ENCODE measurements at regions not wholly inside any gene's neighbourhood (a gene's known extent, or its start where the extent isn't known, plus 50 kb on each side); places are given as distances from the start of the nearest gene placed in this dataset.

GRCh38 chr7:21054427-21055112, 267.9 kb upstream of the SP8 start:
- peaks cover 6% of the 10 kb centered on the region; the same call in 1 of the 2 replicates for H3K36me3 ChIP-seq (ENCODE audit: low read depth, low read length)
- no peaks in the 10 kb centered on the region for H3K9me2 ChIP-seq (replicated peaks; ENCODE audit: low read length)
- no peak overlapping the region for H3K27ac ChIP-seq (ENCODE audit: low read length)
- no peak overlapping the region for H2AFZ ChIP-seq (ENCODE audit: low read length)
- H3K79me2 ChIP-seq (ENCODE audit: low read length) = no peaks in the 10 kb centered on the region
- POLR2A ChIA-PET (ENCODE audit: unreplicated experiment) = no interaction called here
- no peak overlapping the region for H3K9ac ChIP-seq (ENCODE audit: low read length)
- ATAC-seq (no peak), DNase-seq (peak; percentile 19)
- no peaks in the 10 kb centered on the region for H4K20me1 ChIP-seq (ENCODE audit: low read length)
- no TSS peak for BruUV-seq (replicated peaks)
- H3F3A ChIP-seq (ENCODE audit: low read length, unreplicated experiment) = no peaks in the 10 kb centered on the region
- no peaks in the 10 kb centered on the region for H3K4me1 ChIP-seq (ENCODE audit: insufficient read depth, low read length)
- no peak overlapping the region for H3K4me3 ChIP-seq (ENCODE audit: low read length)
- no peak overlapping the region for H3K4me2 ChIP-seq (ENCODE audit: low read length)
- TF ChIP-seq EZH2phosphoT487 (IDR thresholded peaks at IDR 0.05; ENCODE audit: borderline replicate concordance, low read length) (no peak), CTCF (conservative IDR thresholded peaks at IDR 0.05; ENCODE audit: low read depth, low read length) (no peak), EZH2 (IDR thresholded peaks at IDR 0.05; ENCODE audit: low read length, unreplicated experiment) (no peak)
- peaks cover 8% of the 10 kb centered on the region for H3K9me3 ChIP-seq (ENCODE audit: low read length)
- no peaks in the 10 kb centered on the region for H3K27me3 ChIP-seq (ENCODE audit: low read length)
- intact Hi-C loops (cut with micrococcal nuclease) = no loop called here
- CTCF ChIA-PET = no interaction called here

DNA sequence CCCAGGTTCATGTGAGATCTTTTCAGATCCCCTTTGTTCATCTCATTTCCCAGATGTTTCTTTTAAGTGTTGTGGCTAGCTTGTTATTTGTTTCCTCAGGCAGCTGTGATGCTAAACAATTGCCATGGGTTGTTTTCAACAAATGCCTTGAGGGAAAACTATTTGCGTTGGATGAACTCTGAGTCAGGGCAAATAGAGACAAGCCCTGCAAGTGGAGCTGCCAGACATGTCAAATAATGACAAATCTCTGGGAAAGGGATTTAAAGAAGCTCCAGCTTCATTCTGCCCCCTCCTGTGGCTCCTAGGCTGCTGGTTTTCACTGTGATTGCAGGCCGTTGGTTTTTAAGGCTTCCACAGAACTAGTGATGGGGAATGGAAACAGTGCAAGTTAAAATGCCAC, 272.4 kb upstream of the SP8 start:
- Histone ChIP-seq H3K36me3 (ENCODE audit: low read depth, low read length) (peaks cover 6% of the 10 kb centered on the region; the same call in 1 of the 2 replicates), H3K4me3 (ENCODE audit: low read length) (no peak overlapping the region), H2AFZ (ENCODE audit: low read length) (no peak overlapping the region), H4K20me1 (ENCODE audit: low read length) (no peaks in the 10 kb centered on the region), H3K4me1 (ENCODE audit: insufficient read depth, low read length) (no peaks in the 10 kb centered on the region), H3K9me3 (ENCODE audit: low read length) (peaks cover 8% of the 10 kb centered on the region), H3K79me2 (ENCODE audit: low read length) (no peaks in the 10 kb centered on the region), H3F3A (ENCODE audit: low read length, unreplicated experiment) (no peaks in the 10 kb centered on the region), H3K9ac (ENCODE audit: low read length) (no peak overlapping the region), H3K27ac (ENCODE audit: low read length) (no peak overlapping the region), H3K27me3 (ENCODE audit: low read length) (no peaks in the 10 kb centered on the region), H3K9me2 (replicated peaks; ENCODE audit: low read length) (no peaks in the 10 kb centered on the region), H3K4me2 (ENCODE audit: low read length) (no peak overlapping the region)
- ATAC-seq = no peak
- BruUV-seq (replicated peaks) = no TSS peak
- CTCF ChIA-PET = no interaction called here
- POLR2A ChIA-PET (ENCODE audit: unreplicated experiment) = no interaction called here
- intact Hi-C loops (cut with micrococcal nuclease) = no loop called here
- DNase-seq = peak; percentile 80
- no peak for TF ChIP-seq EZH2phosphoT487 (IDR thresholded peaks at IDR 0.05; ENCODE audit: borderline replicate concordance, low read length)
- no peak for TF ChIP-seq EZH2 (IDR thresholded peaks at IDR 0.05; ENCODE audit: low read length, unreplicated experiment)
- TF ChIP-seq CTCF (conservative IDR thresholded peaks at IDR 0.05; ENCODE audit: low read depth, low read length) = no peak; the same call in 1 of the 2 replicates

GRCh38 chr7:21063106-21063505, 276.4 kb upstream of the SP8 start:
- Histone ChIP-seq H3K9me2 (replicated peaks; ENCODE audit: low read length) (no peaks in the 10 kb centered on the region), H3K4me1 (ENCODE audit: insufficient read depth, low read length) (peaks cover 19% of the 10 kb centered on the region), H3K27ac (ENCODE audit: low read length) (no peak overlapping the region), H3K27me3 (ENCODE audit: low read length) (no peaks in the 10 kb centered on the region), H3K4me3 (ENCODE audit: low read length) (no peak overlapping the region), H3K9ac (ENCODE audit: low read length) (no peak overlapping the region), H3F3A (ENCODE audit: low read length, unreplicated experiment) (no peaks in the 10 kb centered on the region), H4K20me1 (ENCODE audit: low read length) (no peaks in the 10 kb centered on the region), H2AFZ (ENCODE audit: low read length) (no peak overlapping the region), H3K9me3 (ENCODE audit: low read length) (peaks cover 8% of the 10 kb centered on the region), H3K4me2 (ENCODE audit: low read length) (no peak overlapping the region), H3K79me2 (ENCODE audit: low read length) (no peaks in the 10 kb centered on the region), H3K36me3 (ENCODE audit: low read depth, low read length) (peaks cover 6% of the 10 kb centered on the region; the same call in 1 of the 2 replicates)
- POLR2A ChIA-PET (ENCODE audit: unreplicated experiment) = interaction anchor here (0.7 kb wide), 1 partner anchor 456 kb away, joined by 3 read pairs; no protein-coding TSS in a partner anchor
- BruUV-seq (replicated peaks) = no TSS peak
- intact Hi-C loops (cut with micrococcal nuclease) = no loop called here
- CTCF ChIA-PET = no interaction called here
- TF ChIP-seq CTCF (conservative IDR thresholded peaks at IDR 0.05; ENCODE audit: low read depth, low read length) = no peak
- no peak for TF ChIP-seq EZH2phosphoT487 (IDR thresholded peaks at IDR 0.05; ENCODE audit: borderline replicate concordance, low read length)
- no peak for TF ChIP-seq EZH2 (IDR thresholded peaks at IDR 0.05; ENCODE audit: low read length, unreplicated experiment)
- ATAC-seq (no peak), DNase-seq (peak; percentile 54)
